ENCODE measurements at regions not wholly inside any gene's neighbourhood (a gene's known extent, or its start where the extent isn't known, plus 50 kb on each side); places are given as distances from the start of the nearest gene placed in this dataset.

- TF ChIP-seq POLR2A (IDR thresholded peaks at IDR 0.05; ENCODE audit: low read length) (no peak), GATA1 (IDR thresholded peaks at IDR 0.05; ENCODE audit: low read depth, low read length) (no peak)
These were observed 548.9 kb downstream of the BNC2 start for GRCh38 chr9:16321461-16322119.
